ENCODE measurements at regions not wholly inside any gene's neighbourhood (a gene's known extent, or its start where the extent isn't known, plus 50 kb on each side); places are given as distances from the start of the nearest gene placed in this dataset.

GRCh38 chr5:59956130-59956783, 62.7 kb upstream of the PDE4D start:
- Histone ChIP-seq H3K27ac (no peak overlapping the region), H3K36me3 (no peaks in the 10 kb centered on the region), H3K4me1 (ENCODE audit: low read depth) (no peaks in the 10 kb centered on the region), H3K4me3 (no peak overlapping the region), H3K9me3 (ENCODE audit: low read depth) (no peaks in the 10 kb centered on the region), H3K27me3 (no peaks in the 10 kb centered on the region)
- no peak for DNase-seq (ENCODE audit: low read depth in 1 of 2, low spot score in 1 of 2)
- TF ChIP-seq, protein P1, sequence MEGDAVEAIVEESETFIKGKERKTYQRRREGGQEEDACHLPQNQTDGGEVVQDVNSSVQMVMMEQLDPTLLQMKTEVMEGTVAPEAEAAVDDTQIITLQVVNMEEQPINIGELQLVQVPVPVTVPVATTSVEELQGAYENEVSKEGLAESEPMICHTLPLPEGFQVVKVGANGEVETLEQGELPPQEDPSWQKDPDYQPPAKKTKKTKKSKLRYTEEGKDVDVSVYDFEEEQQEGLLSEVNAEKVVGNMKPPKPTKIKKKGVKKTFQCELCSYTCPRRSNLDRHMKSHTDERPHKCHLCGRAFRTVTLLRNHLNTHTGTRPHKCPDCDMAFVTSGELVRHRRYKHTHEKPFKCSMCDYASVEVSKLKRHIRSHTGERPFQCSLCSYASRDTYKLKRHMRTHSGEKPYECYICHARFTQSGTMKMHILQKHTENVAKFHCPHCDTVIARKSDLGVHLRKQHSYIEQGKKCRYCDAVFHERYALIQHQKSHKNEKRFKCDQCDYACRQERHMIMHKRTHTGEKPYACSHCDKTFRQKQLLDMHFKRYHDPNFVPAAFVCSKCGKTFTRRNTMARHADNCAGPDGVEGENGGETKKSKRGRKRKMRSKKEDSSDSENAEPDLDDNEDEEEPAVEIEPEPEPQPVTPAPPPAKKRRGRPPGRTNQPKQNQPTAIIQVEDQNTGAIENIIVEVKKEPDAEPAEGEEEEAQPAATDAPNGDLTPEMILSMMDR (IDR thresholded peaks at IDR 0.05; ENCODE audit: low read depth, low read length) = no peak

DNA sequence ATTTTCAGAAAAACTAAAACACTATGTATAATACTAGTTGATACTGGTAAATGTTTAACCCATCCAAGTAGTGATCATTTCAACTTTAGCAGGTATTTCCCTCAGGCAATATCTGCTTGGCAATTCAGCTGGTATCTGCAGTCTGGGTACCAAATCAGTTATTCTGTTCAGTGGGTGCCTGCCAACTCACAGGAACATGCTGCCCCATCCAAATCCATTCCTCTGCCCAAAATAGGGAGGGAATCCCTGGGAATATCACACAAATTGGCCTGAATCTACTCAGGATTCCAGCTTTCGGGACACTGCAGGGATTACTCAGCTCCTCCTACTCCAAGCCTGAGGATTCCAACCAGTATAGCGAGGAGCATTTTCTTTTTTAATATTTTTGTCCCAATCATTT, 61.7 kb upstream of the PDE4D start:
- Histone ChIP-seq H3K4me3 (no peak overlapping the region), H3K9me3 (ENCODE audit: low read depth) (no peaks in the 10 kb centered on the region), H3K27ac (no peak overlapping the region), H3K27me3 (no peaks in the 10 kb centered on the region), H3K4me1 (ENCODE audit: low read depth) (no peaks in the 10 kb centered on the region), H3K36me3 (no peaks in the 10 kb centered on the region)
- DNase-seq (ENCODE audit: low read depth in 1 of 2, low spot score in 1 of 2) = no peak
- TF ChIP-seq, protein P1 (IDR thresholded peaks at IDR 0.05; ENCODE audit: low read depth, low read length) = no peak

GRCh38 chr5:59943452-59944113, 50.1 kb upstream of the PDE4D start:
- no peaks in the 10 kb centered on the region for H3K27me3 ChIP-seq
- no peak overlapping the region for H3K27ac ChIP-seq
- no peaks in the 10 kb centered on the region for H3K4me1 ChIP-seq (ENCODE audit: low read depth)
- H3K9me3 ChIP-seq (ENCODE audit: low read depth) = no peaks in the 10 kb centered on the region
- no peak for DNase-seq (ENCODE audit: low read depth in 1 of 2, low spot score in 1 of 2)
- H3K36me3 ChIP-seq = no peaks in the 10 kb centered on the region
- no peak overlapping the region for H3K4me3 ChIP-seq
- TF ChIP-seq, protein P1 (IDR thresholded peaks at IDR 0.05; ENCODE audit: low read depth, low read length) = no peak

Data from cardiac muscle cell (in vitro differentiated cells and primary cell).